HepG2 (cell line): ENCODE measurements at regions not wholly inside any gene's neighbourhood (a gene's known extent, or its start where the extent isn't known, plus 50 kb on each side); places are given as distances from the start of the nearest gene placed in this dataset.

Experiments
- CBX5 ChIP-seq: sonication (generic); formaldehyde crosslinking; IDR thresholded peaks from 2 replicates; pipeline ENCODE4 v1.4.0; 2020; ENCODE audit warnings: missing genetic modification reagents, borderline replicate concordance
- CREBL2 ChIP-seq: sonication (generic); formaldehyde crosslinking; IDR thresholded peaks from 2 replicates; pipeline ENCODE4 v1.8.1; 2023; ENCODE audit warnings: missing genetic modification reagents, mild to moderate bottlenecking, borderline replicate concordance
- E2F5 ChIP-seq: sonication (generic); formaldehyde crosslinking; conservative IDR thresholded peaks from 2 replicates; pipeline ENCODE4 v1.4.0; 2020; ENCODE audit warnings: missing genetic modification reagents
- EZH2 ChIP-seq: conservative IDR thresholded peaks from 2 replicates; pipeline ENCODE4 v1.6.1; 2012; ENCODE audit warnings: mild to moderate bottlenecking, low read depth, low read length, moderate library complexity
- FIP1L1 ChIP-seq: fragments of 200-400 bp; formaldehyde crosslinking; IDR thresholded peaks from 2 replicates; pipeline ENCODE4 v1.6.1; 2018; ENCODE audit warnings: low read depth, mild to moderate bottlenecking, low read length, moderate library complexity, borderline replicate concordance; ENCODE audit not compliant: insufficient read depth
- GATA4 ChIP-seq: sonication (generic); IDR thresholded peaks from 2 replicates; pipeline ENCODE4 v1.6.1; 2016; ENCODE audit warnings: antibody characterized with exemption, low read depth, borderline replicate concordance
- HOXA3 ChIP-seq: sonication (generic); formaldehyde crosslinking; IDR thresholded peaks from 2 replicates; pipeline ENCODE4 v1.5.0; 2020; ENCODE audit warnings: missing genetic modification reagents
- JUN ChIP-seq: sonication (generic); formaldehyde crosslinking; IDR thresholded peaks from 2 replicates; pipeline ENCODE4 v1.4.0; 2020; ENCODE audit warnings: mild to moderate bottlenecking, missing genetic modification reagents
- NR0B2 ChIP-seq: sonication (generic); formaldehyde crosslinking; IDR thresholded peaks from 2 replicates; pipeline ENCODE4 v1.4.0; 2020; ENCODE audit warnings: mild to moderate bottlenecking, missing genetic modification reagents
- POLR2AphosphoS5 ChIP-seq: IDR thresholded peaks from 2 replicates; pipeline ENCODE4 v1.6.1; 2012; ENCODE audit warnings: low read depth, low read length
- ZBTB40 ChIP-seq, 2 experiments: fragments of 450-650 bp in 1 of 2; sonication (generic) in 1 of 2; formaldehyde crosslinking in 1 of 2; IDR thresholded peaks; 2 replicates each; pipeline versions ENCODE4 v1.6.1 to v1.8.0; 2016 to 2022; ENCODE audit warnings: antibody characterized with exemption in 1 of 2, mild to moderate bottlenecking in 1 of 2, missing genetic modification reagents in 1 of 2
- ZHX1 ChIP-seq: sonication (generic); formaldehyde crosslinking; IDR thresholded peaks from 2 replicates; pipeline ENCODE4 v1.8.1; 2022; ENCODE audit warnings: low read depth, mild to moderate bottlenecking, missing genetic modification reagents

GRCh38 chr3:30273304-30274072 lies 332.9 kb upstream of the TGFBR2 start:
- TF ChIP-seq FIP1L1, result no peak
- no peak for TF ChIP-seq NR0B2 (CRISPR knock-in tag)
- TF ChIP-seq ZBTB40 (IDR thresholded peaks at IDR 0.05), result no peak
- no peak for TF ChIP-seq ZBTB40 (CRISPR knock-in tag; IDR thresholded peaks at IDR 0.05)
- no peak for TF ChIP-seq JUN (CRISPR knock-in tag)
- TF ChIP-seq HOXA3 (CRISPR knock-in tag), result no peak
- no peak for TF ChIP-seq CREBL2 (CRISPR knock-in tag)
- no peak for TF ChIP-seq POLR2AphosphoS5
- TF ChIP-seq GATA4, result no peak
- TF ChIP-seq CBX5 (CRISPR knock-in tag), result no peak
- no peak for TF ChIP-seq ZHX1 (CRISPR knock-in tag)
- no peak for TF ChIP-seq EZH2
- no peak for TF ChIP-seq E2F5 (CRISPR knock-in tag)
